HL-60 (cell line): ENCODE measurements at regions not wholly inside any gene's neighbourhood (a gene's known extent, or its start where the extent isn't known, plus 50 kb on each side); places are given as distances from the start of the nearest gene placed in this dataset.

Experiments
- DNase-seq, 2 experiments: peaks; one replicate each; pipeline ENCODE4 v3.0.0-alpha.2; 2010 to 2020; ENCODE audit warnings: low read depth in 1 of 2, low spot score in 1 of 2
- H3K27ac ChIP-seq: fragments of 250-450 bp; sonication (Bioruptor Pico); replicated peaks from 2 replicates; pipeline ENCODE4 v1.5.1; 2020; ENCODE audit warnings: mild to moderate bottlenecking, moderate library complexity
- H3K27me3 ChIP-seq: fragments of 250-450 bp; sonication (Bioruptor Pico); 2 replicates; pipeline ENCODE4 v1.5.1; 2021; ENCODE audit warnings: mild to moderate bottlenecking, moderate library complexity; ENCODE audit not compliant: insufficient read depth, poor library complexity, severe bottlenecking
- H3K4me3 ChIP-seq: replicated peaks from 2 replicates; pipeline ENCODE4 v1.5.1; 2011; ENCODE audit warnings: mild to moderate bottlenecking, control low read depth, low read length; ENCODE audit not compliant: insufficient read depth
- CTCF ChIP-seq: IDR thresholded peaks from one replicate; pipeline ENCODE4 v1.5.1; 2011; ENCODE audit warnings: low read length, control low read depth, inconsistent platforms; ENCODE audit not compliant: insufficient read depth
- GABPA ChIP-seq: IDR thresholded peaks from 2 replicates; pipeline ENCODE4 v1.6.1; 2012; ENCODE audit warnings: low read depth
- POLR2AphosphoS5 ChIP-seq: IDR thresholded peaks from 2 replicates; pipeline ENCODE4 v1.6.1; 2012; ENCODE audit warnings: low read depth
- REST ChIP-seq: IDR thresholded peaks from 2 replicates; pipeline ENCODE4 v1.6.1; 2012; ENCODE audit warnings: low read depth; ENCODE audit not compliant: insufficient replicate concordance
- SPI1 ChIP-seq: IDR thresholded peaks from 2 replicates; pipeline ENCODE4 v1.6.1; 2012; ENCODE audit warnings: low read depth, mild to moderate bottlenecking, borderline replicate concordance

- DNase-seq = no peak
- Histone ChIP-seq H3K4me3 (no peak overlapping the region), H3K27me3 (no peaks in the 10 kb centered on the region), H3K27ac (no peak overlapping the region)
- TF ChIP-seq GABPA (no peak), CTCF (no peak), REST (no peak), POLR2AphosphoS5 (no peak), SPI1 (no peak)
Observed at GRCh38 chr4:4671774-4672349, 130.0 kb upstream of the STX18 start.

GRCh38 chr4:4670869-4671268, 129.0 kb upstream of the STX18 start:
- no peak overlapping the region for H3K27ac ChIP-seq
- TF ChIP-seq GABPA (no peak), REST (no peak), SPI1 (peak; percentile 27; the same call in 1 of the 2 replicates), POLR2AphosphoS5 (no peak)
- no peak overlapping the region for H3K4me3 ChIP-seq
- no peak for DNase-seq
- no peaks in the 10 kb centered on the region for H3K27me3 ChIP-seq

GRCh38 chr4:4668355-4669210, 126.7 kb upstream of the STX18 start:
- TF ChIP-seq SPI1 (no peak), REST (no peak), POLR2AphosphoS5 (no peak), GABPA (no peak), CTCF (no peak)
- Histone ChIP-seq H3K27me3 (no peaks in the 10 kb centered on the region), H3K27ac (no peak overlapping the region), H3K4me3 (no peak overlapping the region)
- DNase-seq = no peak
